Transverse colon (tissue), 4 donors: ENCODE measurements at regions not wholly inside any gene's neighbourhood (a gene's known extent, or its start where the extent isn't known, plus 50 kb on each side); places are given as distances from the start of the nearest gene placed in this dataset.

ENCODE experiments used
- DNase-seq: peaks from one replicate; pipeline ENCODE4 v3.0.0-alpha.2; 2019
- H3K27ac ChIP-seq, 4 donors: fragments of 200-600 bp; sonication (generic); 2 replicates each; pipeline ENCODE4 v1.5.1; 2016 to 2018; ENCODE audit warnings: inconsistent platforms in 4 of 4
- H3K27me3 ChIP-seq: fragments of 200-600 bp; sonication (generic); 2 replicates; pipeline ENCODE4 v1.5.1; 2017; ENCODE audit warnings: inconsistent platforms
- H3K36me3 ChIP-seq, 4 donors: fragments of 200-600 bp; sonication (generic); 2 replicates each; pipeline ENCODE4 v1.5.1; 2017 to 2019; ENCODE audit warnings: inconsistent platforms in 4 of 4
- H3K4me1 ChIP-seq, 4 donors: fragments of 200-600 bp; sonication (generic); 2 replicates each; pipeline ENCODE4 v1.5.1; 2017 to 2020; ENCODE audit warnings: inconsistent platforms in 4 of 4
- H3K4me3 ChIP-seq, 4 donors: fragments of 200-600 bp; sonication (generic); 1 replicate in 1 of 4; 2 replicates in 3 of 4; pipeline versions ENCODE4 v1.5.1 to v1.6.1; 2017 to 2019; ENCODE audit warnings: inconsistent platforms in 4 of 4
- H3K9me3 ChIP-seq, 2 donors: fragments of 200-600 bp; sonication (generic); 2 replicates each; pipeline ENCODE4 v1.5.1; 2017 to 2019; ENCODE audit warnings: inconsistent platforms in 2 of 2
- CTCF ChIP-seq, 5 experiments: fragments of 200-600 bp in 3 of 5; fragments of 450-650 bp in 2 of 5; sonication (generic) in 3 of 5; IDR thresholded peaks; 1 replicate in 2 of 5; 2 replicates in 3 of 5; pipeline ENCODE4 v1.5.1; 2016 to 2017; ENCODE audit warnings: antibody characterized with exemption in 5 of 5, inconsistent platforms in 3 of 5, mild to moderate bottlenecking in 2 of 5, moderate library complexity in 1 of 5
- EP300 ChIP-seq: sonication (generic); formaldehyde crosslinking; IDR thresholded peaks from one replicate; pipeline ENCODE4 v1.6.1; 2017; ENCODE audit warnings: antibody characterized with exemption, low read depth
- POLR2A ChIP-seq: fragments of 450-650 bp; IDR thresholded peaks from one replicate; pipeline ENCODE4 v1.6.1; 2016; ENCODE audit warnings: antibody characterized with exemption, mild to moderate bottlenecking, moderate library complexity
- POLR2AphosphoS5 ChIP-seq, 3 donors: sonication (generic); formaldehyde crosslinking; IDR thresholded peaks; one replicate each; pipeline ENCODE4 v1.6.1; 2016; ENCODE audit warnings: antibody characterized with exemption in 3 of 3
- WGBS, 2 donors: methylation state at CpG; one replicate each; pipeline ENCODE4 v1.1.5; 2018; ENCODE audit warnings: low coverage in 1 of 2; 5-methylcytosine and 5-hydroxymethylcytosine counted together
- in situ Hi-C, 4 donors: fragments of 200-750 bp; cut with MboI; loops; one replicate each; pipeline versions ENCODE4 v1.15.0 to v1.15.1; 2017; ENCODE audit warnings: low sequenced_read_pairs in 3 of 4, low pct_ligation_motif_present in 1 of 4, low pct_unique_long_range_greater_than_20kb in 1 of 4
- intact Hi-C: fragments of 100-400 bp; cut with DNase I; formaldehyde crosslinking; loops from one replicate; pipeline ENCODE4 v1.15.1; 2023; ENCODE audit warnings: low total_unique reads

DNA sequence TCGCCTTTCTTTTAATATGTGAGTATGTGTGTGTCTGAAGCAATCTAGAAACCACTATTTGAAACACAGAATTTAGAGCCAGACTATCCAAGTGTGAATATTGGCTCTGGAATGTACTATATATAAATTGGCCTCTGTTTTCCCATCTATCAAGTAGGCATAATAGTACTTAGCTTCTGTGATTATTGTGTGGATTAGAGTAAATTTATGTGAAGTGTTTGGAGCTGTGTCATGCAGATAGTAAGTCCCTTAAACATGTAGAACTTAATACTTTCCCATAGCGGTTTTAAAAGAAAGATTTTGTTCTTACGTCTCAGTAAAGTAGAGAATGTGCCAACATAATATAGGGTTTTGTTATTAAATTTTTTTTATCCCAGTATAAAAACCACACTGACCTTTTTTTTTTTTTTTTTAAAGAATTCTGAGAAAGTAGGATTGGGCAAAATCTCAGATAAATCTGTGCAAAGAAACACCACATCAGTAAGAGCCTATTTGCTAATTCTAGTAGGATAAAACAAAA is 432.3 kb downstream of the RFC3 start:
- Histone ChIP-seq H3K36me3 (no peaks in the 10 kb centered on the region), H3K9me3 (no peaks in the 10 kb centered on the region), H3K4me3 (no peak overlapping the region), H3K4me1 (peaks cover 0 to 6% (median 0%) of the 10 kb centered on the region in 4 donors), H3K27ac (no peak overlapping the region), H3K27me3 (no peaks in the 10 kb centered on the region)
- WGBS, 2 donors, result 79 to 88% methylated on average over 2 to 3 of the region's 3 CpGs
- in situ Hi-C loops, result no loop called here
- TF ChIP-seq POLR2A (no peak), EP300 (no peak), CTCF (IDR thresholded peaks at IDR 0.05) (no peak), POLR2AphosphoS5 (IDR thresholded peaks at IDR 0.05) (no peak)
- intact Hi-C loops, result no loop called here
- no peak for DNase-seq

DNA sequence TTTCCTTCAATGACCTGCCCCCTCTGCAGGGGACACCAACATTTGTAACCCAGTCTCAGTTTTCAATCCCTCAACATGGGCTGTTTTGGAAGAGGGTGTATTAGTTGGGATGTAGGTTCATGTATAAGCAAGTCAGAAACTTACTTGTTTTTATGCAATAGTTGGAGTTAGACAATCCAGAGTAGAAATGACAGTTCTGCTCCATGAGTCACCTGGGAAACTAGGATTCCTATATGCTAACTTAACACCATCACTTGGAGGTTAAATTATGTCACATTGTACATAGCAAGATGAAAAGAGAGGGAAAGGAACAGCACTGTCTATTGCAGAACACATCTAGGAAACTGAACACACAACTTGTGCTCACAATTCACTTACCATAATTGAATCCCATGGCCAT is 436.4 kb downstream of the RFC3 start:
- TF ChIP-seq POLR2AphosphoS5 (IDR thresholded peaks at IDR 0.05) (no peak), CTCF (IDR thresholded peaks at IDR 0.05) (no peak), POLR2A (no peak), EP300 (no peak)
- intact Hi-C loops (no loop called here), in situ Hi-C loops (no loop called here)
- DNase-seq, result no peak
- Histone ChIP-seq H3K36me3 (no peaks in the 10 kb centered on the region), H3K27me3 (no peaks in the 10 kb centered on the region), H3K27ac (no peak overlapping the region), H3K9me3 (no peaks in the 10 kb centered on the region), H3K4me1 (no peaks in the 10 kb centered on the region), H3K4me3 (no peak overlapping the region)

DNA sequence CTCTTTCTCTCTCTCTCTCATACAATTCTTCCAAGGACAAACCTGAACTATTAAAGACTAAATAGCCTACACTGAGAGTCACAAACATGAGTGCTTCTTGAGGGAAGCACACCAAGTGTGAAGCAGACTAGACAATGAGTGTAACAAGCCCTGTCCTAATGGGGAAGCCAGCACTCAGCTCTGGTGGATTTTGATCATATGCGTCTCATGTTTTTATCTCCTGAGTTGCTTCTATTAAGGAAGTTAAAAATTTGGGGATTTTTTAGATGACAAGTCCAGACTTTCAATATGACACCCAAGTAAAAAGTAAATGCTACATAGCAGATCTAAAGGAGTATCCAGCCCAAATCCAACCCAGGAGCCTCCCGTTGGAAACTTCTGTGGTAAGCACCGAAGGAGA is 437.8 kb downstream of the RFC3 start:
- intact Hi-C loops (no loop called here), in situ Hi-C loops (no loop called here)
- no peak for TF ChIP-seq POLR2A
- TF ChIP-seq EP300, result no peak
- TF ChIP-seq POLR2AphosphoS5 (IDR thresholded peaks at IDR 0.05), result no peak
- no peak for TF ChIP-seq CTCF (IDR thresholded peaks at IDR 0.05)
- Histone ChIP-seq H3K27ac (no peak overlapping the region), H3K9me3 (no peaks in the 10 kb centered on the region), H3K36me3 (no peaks in the 10 kb centered on the region), H3K27me3 (no peaks in the 10 kb centered on the region), H3K4me1 (no peaks in the 10 kb centered on the region), H3K4me3 (no peak overlapping the region)
- WGBS, 2 donors, result 80 to 93% methylated on average over 1 to 3 of the region's 3 CpGs
- DNase-seq, result no peak

DNA sequence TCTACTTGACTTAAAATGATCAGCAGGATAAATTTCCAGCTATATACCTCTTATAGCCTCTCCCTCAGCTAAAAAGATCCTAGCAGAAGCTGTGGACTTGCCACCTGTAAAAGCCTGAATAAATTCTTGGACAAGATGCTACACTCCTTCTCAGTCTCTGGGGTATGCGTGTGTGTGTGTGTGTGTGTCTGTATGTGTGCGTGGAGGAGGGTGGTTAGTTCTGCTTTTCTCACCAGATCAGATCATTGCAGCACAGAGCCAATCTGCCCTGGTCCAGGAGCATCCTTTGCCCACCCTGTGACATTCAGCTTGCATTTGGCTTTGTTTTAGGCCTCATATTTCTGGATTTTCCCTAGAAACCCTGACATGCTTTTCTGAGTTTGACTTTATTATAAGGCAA is 438.3 kb downstream of the RFC3 start:
- Histone ChIP-seq H3K4me1 (no peaks in the 10 kb centered on the region), H3K27me3 (no peaks in the 10 kb centered on the region), H3K9me3 (no peaks in the 10 kb centered on the region), H3K4me3 (no peak overlapping the region), H3K36me3 (no peaks in the 10 kb centered on the region), H3K27ac (no peak overlapping the region)
- TF ChIP-seq POLR2A, result no peak
- no peak for TF ChIP-seq POLR2AphosphoS5 (IDR thresholded peaks at IDR 0.05)
- TF ChIP-seq CTCF (IDR thresholded peaks at IDR 0.05), result no peak
- TF ChIP-seq EP300, result no peak
- intact Hi-C loops, result no loop called here
- in situ Hi-C loops, result no loop called here
- 60% methylated on average over 2 of the region's 2 CpGs; no CpG with 5 or more reads in 1 of the 2 donors for WGBS, 2 donors
- DNase-seq, result no peak
